HFFc6 (cell line): ENCODE measurements at regions not wholly inside any gene's neighbourhood (a gene's known extent, or its start where the extent isn't known, plus 50 kb on each side); places are given as distances from the start of the nearest gene placed in this dataset.

ENCODE experiments used
- DNase-seq: peaks from one replicate; pipeline ENCODE4 v3.0.0-alpha.2; 2018
- H3K27ac Mint-ChIP-seq: 2 replicates; pipeline ENCODE4 v1.8.0; 2020; ENCODE audit warnings: mild to moderate bottlenecking, mixed read lengths
- H3K27me3 Mint-ChIP-seq: 2 replicates; pipeline ENCODE4 v1.8.0; 2021; ENCODE audit warnings: mild to moderate bottlenecking, moderate library complexity, mixed read lengths; ENCODE audit not compliant: insufficient read depth
- H3K36me3 Mint-ChIP-seq: 2 replicates; pipeline ENCODE4 v1.8.0; 2021; ENCODE audit warnings: low read depth, mixed read lengths
- H3K4me1 Mint-ChIP-seq: 2 replicates; pipeline ENCODE4 v1.8.0; 2020; ENCODE audit warnings: low read depth, mixed read lengths
- H3K4me3 Mint-ChIP-seq: 2 replicates; pipeline ENCODE4 v1.8.0; 2020; ENCODE audit warnings: mild to moderate bottlenecking, moderate library complexity, mixed read lengths
- H3K9me3 Mint-ChIP-seq: 2 replicates; pipeline ENCODE4 v1.8.0; 2020; ENCODE audit warnings: mild to moderate bottlenecking, mixed read lengths
- TF ChIP-seq, protein P1 (sequence below): fragments of 200-600 bp; sonication (generic); IDR thresholded peaks from 2 replicates; pipeline ENCODE4 v1.5.0; 2021; ENCODE audit warnings: antibody characterized with exemption, mild to moderate bottlenecking

DNA sequence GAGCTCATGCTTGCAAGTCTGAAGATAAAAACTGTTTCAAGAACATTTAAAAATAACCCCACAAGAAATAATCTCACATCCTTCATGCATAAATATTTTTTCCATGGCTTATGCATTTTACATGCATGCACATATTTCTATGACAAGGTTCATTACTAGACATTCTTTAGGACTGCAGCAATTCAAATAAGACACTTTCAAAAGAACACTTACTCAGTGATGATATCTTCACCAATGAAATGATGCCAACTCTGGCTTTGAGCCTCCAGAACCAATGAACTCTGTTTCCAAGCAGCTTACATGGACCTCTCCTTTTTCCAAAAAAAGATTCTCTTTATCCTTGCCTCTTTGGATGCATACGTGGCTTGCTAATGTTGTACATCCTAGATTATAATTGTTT, 279.9 kb downstream of the ADAM29 start:
- Mint-ChIP-seq H3K36me3 (no peaks in the 10 kb centered on the region), H3K4me1 (peaks cover 7% of the 10 kb centered on the region; the same call in 1 of the 2 replicates), H3K27me3 (no peaks in the 10 kb centered on the region), H3K27ac (no peak overlapping the region), H3K9me3 (peaks cover 7% of the 10 kb centered on the region; the same call in 1 of the 2 replicates), H3K4me3 (no peak overlapping the region; the same call in 1 of the 2 replicates)
- no peak for DNase-seq
- TF ChIP-seq, protein P1, sequence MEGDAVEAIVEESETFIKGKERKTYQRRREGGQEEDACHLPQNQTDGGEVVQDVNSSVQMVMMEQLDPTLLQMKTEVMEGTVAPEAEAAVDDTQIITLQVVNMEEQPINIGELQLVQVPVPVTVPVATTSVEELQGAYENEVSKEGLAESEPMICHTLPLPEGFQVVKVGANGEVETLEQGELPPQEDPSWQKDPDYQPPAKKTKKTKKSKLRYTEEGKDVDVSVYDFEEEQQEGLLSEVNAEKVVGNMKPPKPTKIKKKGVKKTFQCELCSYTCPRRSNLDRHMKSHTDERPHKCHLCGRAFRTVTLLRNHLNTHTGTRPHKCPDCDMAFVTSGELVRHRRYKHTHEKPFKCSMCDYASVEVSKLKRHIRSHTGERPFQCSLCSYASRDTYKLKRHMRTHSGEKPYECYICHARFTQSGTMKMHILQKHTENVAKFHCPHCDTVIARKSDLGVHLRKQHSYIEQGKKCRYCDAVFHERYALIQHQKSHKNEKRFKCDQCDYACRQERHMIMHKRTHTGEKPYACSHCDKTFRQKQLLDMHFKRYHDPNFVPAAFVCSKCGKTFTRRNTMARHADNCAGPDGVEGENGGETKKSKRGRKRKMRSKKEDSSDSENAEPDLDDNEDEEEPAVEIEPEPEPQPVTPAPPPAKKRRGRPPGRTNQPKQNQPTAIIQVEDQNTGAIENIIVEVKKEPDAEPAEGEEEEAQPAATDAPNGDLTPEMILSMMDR = no peak

DNA sequence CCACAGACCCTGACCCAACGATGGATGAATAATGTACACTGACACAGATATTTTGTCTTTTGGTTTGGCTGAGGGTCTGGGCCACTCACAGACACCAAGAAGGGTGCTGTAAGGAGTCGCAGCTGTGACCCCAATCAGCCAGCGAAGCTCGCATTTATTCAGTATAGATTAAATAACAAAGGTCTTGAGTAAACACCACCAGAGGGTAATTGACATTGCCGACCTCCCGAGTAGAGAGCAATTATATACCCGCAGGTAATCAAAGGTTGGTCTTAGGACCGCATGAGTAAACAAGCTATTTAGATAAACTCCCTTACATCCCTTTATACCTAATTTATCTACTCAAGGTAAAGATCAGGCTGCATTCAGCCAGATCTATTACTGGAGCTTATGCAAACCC, 297.1 kb downstream of the ADAM29 start:
- no peak overlapping the region for H3K4me3 Mint-ChIP-seq
- H3K9me3 Mint-ChIP-seq = peaks cover 23% of the 10 kb centered on the region
- no peaks in the 10 kb centered on the region for H3K27me3 Mint-ChIP-seq
- peaks cover 6% of the 10 kb centered on the region; the same call in 1 of the 2 replicates for H3K36me3 Mint-ChIP-seq
- TF ChIP-seq, protein P1 = no peak
- DNase-seq = no peak
- no peak overlapping the region for H3K27ac Mint-ChIP-seq
- H3K4me1 Mint-ChIP-seq = no peaks in the 10 kb centered on the region

DNA sequence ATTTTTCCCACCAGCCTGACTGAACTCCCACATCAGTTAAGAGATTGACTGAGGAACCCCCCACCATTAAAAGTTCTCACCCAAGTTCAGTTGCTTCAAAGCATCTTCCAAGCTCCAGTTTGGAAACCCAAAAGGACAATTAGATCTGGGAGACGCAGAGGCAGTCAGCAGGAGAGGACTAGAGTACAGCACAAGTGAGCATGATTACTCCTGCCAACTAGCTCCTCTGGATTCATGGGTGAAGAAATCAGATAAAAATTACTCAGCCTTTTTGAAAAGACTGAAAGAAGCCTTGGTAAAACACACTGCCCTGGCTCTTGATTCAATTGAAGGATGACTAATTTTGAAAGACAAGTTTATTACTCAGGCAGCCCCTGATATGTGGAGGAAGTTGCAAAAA, 297.5 kb downstream of the ADAM29 start:
- H3K36me3 Mint-ChIP-seq = peaks cover 6% of the 10 kb centered on the region; the same call in 1 of the 2 replicates
- H3K27ac Mint-ChIP-seq = no peak overlapping the region
- peaks cover 23% of the 10 kb centered on the region for H3K9me3 Mint-ChIP-seq
- DNase-seq = no peak
- no peaks in the 10 kb centered on the region for H3K4me1 Mint-ChIP-seq
- TF ChIP-seq, protein P1 = no peak
- H3K27me3 Mint-ChIP-seq = no peaks in the 10 kb centered on the region
- H3K4me3 Mint-ChIP-seq = no peak overlapping the region

DNA sequence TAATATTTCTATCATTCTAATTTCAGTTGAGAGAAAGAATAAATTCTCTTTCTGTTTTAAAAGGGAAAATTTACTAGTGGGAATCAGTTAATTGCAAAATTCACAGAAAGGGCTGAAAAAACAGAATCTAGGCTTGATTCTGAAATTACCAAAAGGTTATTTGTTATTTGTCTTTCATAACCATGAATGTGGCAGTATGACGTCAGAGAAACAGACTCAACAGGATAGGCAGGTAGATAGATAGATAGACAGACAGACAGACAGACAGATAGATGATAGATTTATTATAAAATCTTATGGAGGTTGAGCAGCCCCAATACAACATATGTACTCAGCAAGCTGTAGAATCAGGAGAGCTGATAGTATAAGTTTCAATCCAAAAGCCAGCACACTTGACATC, 311.0 kb downstream of the ADAM29 start:
- no peaks in the 10 kb centered on the region for H3K4me1 Mint-ChIP-seq
- H3K27me3 Mint-ChIP-seq = no peaks in the 10 kb centered on the region
- no peaks in the 10 kb centered on the region for H3K36me3 Mint-ChIP-seq
- H3K4me3 Mint-ChIP-seq = no peak overlapping the region
- H3K27ac Mint-ChIP-seq = no peak overlapping the region
- DNase-seq = no peak
- TF ChIP-seq, protein P1 = no peak
- H3K9me3 Mint-ChIP-seq = no peaks in the 10 kb centered on the region

DNA sequence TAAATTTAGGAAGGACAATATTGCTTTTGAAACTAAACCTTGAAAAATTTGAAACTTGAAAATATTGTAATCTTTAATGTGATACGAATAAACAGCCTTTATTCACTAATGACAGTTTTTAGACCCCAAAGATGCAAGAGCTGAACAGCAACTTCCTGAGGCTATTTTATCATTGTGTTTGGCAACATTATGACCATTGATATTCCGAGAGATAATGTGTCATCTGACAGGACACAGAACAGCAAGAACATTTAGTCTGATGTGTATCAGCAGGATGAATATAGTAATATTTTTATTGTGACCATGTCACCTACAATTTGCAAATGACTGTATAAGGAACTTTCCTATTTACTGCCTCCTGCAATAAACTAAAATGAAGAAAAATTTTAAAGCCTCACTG, 316.0 kb downstream of the ADAM29 start:
- Mint-ChIP-seq H3K4me3 (no peak overlapping the region), H3K9me3 (no peaks in the 10 kb centered on the region), H3K27ac (no peak overlapping the region), H3K27me3 (peaks cover 1% of the 10 kb centered on the region; the same call in 1 of the 2 replicates), H3K36me3 (no peaks in the 10 kb centered on the region), H3K4me1 (no peaks in the 10 kb centered on the region)
- DNase-seq = no peak
- TF ChIP-seq, protein P1 = no peak
